ENCODE measurements at regions not wholly inside any gene's neighbourhood (a gene's known extent, or its start where the extent isn't known, plus 50 kb on each side); places are given as distances from the start of the nearest gene placed in this dataset.
A peak's percentile ranks its signal among the peaks of the same experiment; 100 is the strongest.

DNA sequence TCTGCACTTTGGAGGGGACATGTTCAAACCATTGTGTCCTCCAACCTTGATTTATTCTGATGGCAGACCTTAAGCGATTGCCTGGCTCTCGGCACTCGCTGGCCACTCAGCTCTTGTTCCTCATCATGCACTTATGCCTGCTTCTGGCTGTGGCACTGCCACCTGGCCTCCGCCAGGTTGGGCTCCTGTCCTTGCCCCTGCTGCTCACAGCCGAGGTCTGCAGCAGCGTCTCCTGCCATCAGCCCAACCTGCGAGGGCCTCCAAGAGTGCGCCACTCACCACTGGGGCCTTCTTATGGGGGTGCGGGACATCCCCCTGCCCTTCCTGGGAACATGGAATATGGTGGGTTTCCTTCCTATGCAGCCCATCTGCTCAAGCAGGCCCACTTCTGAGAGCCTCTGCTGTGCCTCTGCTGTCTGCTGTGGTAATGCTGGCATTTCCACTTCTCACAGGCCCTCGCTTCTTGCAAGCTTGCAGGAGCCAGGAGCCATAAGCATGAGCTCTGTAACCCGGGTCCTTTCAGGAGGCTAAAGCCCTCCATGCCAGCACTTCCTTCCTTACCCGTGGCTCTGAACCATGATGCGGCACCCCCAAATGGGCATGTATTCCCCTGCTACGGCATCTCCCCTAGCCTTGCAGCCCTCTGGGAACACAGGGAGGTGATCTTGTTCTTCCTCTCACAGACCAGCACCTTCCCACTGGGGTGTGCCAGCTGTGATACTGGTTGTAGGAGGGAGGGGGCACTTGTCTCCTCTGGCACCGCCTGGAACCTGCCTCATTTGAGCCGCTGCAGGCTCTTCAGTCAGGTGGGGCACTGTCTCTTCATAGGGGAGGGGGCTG is 58.6 kb upstream of the HS6ST1 start:
- intact Hi-C loops (cut with DNase I): no loop called here
- peak in 1 of 5 donors; percentile 36 for DNase-seq
- no peaks in the 10 kb centered on the region for H3K27me3 ChIP-seq
- no peak for TF ChIP-seq POLR2A (IDR thresholded peaks at IDR 0.05)
- TF ChIP-seq, protein P1, sequence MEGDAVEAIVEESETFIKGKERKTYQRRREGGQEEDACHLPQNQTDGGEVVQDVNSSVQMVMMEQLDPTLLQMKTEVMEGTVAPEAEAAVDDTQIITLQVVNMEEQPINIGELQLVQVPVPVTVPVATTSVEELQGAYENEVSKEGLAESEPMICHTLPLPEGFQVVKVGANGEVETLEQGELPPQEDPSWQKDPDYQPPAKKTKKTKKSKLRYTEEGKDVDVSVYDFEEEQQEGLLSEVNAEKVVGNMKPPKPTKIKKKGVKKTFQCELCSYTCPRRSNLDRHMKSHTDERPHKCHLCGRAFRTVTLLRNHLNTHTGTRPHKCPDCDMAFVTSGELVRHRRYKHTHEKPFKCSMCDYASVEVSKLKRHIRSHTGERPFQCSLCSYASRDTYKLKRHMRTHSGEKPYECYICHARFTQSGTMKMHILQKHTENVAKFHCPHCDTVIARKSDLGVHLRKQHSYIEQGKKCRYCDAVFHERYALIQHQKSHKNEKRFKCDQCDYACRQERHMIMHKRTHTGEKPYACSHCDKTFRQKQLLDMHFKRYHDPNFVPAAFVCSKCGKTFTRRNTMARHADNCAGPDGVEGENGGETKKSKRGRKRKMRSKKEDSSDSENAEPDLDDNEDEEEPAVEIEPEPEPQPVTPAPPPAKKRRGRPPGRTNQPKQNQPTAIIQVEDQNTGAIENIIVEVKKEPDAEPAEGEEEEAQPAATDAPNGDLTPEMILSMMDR (IDR thresholded peaks at IDR 0.05): no peak
- TF ChIP-seq EP300 (IDR thresholded peaks at IDR 0.05): no peak
- no peak overlapping the region for H3K4me3 ChIP-seq
- H3K36me3 ChIP-seq: no peaks in the 10 kb centered on the region
- no peak overlapping the region for H3K27ac ChIP-seq
- 91 to 98% (median 94%) methylated on average over 16 of the region's 16 CpGs for WGBS, 3 donors
- H3K4me1 ChIP-seq (ENCODE audit: insufficient read depth): peaks cover 18% of the 10 kb centered on the region
- H3K9me3 ChIP-seq: no peaks in the 10 kb centered on the region

DNA sequence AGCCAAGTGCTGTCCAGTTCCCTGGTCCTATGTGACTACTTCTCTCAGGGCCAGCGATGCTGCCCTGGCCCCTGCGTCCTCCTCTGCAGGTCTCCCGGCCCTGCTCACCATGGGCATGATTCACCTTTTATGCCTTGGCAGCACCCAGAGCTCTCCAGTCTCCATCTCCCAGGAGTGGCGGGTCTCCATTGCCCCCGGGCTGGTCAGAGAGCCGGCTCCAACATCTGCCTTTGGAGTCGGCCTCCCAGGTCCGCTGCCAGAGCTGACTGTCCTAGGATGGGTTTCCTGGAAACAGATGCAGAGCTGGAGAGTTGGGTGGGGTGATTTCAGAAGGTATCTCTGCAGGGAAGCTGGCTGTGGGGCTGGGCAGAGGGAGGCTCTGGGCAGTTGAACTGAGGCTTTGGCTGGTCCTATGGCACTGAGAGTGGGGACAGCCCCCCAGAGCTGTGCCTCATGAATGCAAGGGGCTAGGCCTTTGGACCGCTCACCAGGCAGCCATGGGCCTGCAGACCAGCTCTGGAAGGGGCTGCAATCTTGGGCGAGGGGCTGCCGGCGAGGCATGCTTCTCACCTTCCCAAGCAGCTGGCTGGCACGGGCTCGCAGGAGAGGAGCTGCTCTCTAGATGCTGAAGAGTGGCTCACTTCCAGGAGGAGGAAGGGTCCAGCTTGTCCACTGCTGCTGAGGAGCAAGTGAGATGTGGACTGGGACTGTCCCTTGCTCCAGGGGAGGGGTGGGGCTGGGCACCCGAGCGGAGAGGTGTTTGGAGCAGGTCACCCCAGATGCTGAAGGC is 59.8 kb upstream of the HS6ST1 start:
- intact Hi-C loops (cut with DNase I): no loop called here
- H3K4me3 ChIP-seq: no peak overlapping the region
- H3K27me3 ChIP-seq: no peaks in the 10 kb centered on the region
- peak overlapping the region in 1 of 2 donors; percentile 46 for H3K27ac ChIP-seq
- H3K9me3 ChIP-seq: no peaks in the 10 kb centered on the region
- peak in 3 of 5 donors; percentile 43 to 69 (median 64) for DNase-seq
- peaks cover 18% of the 10 kb centered on the region for H3K4me1 ChIP-seq (ENCODE audit: insufficient read depth)
- WGBS, 3 donors: 67 to 70% (median 70%) methylated on average over 16 of the region's 16 CpGs
- TF ChIP-seq, protein P1 (IDR thresholded peaks at IDR 0.05): no peak
- TF ChIP-seq POLR2A (IDR thresholded peaks at IDR 0.05) (no peak), EP300 (IDR thresholded peaks at IDR 0.05) (no peak)
- H3K36me3 ChIP-seq: no peaks in the 10 kb centered on the region

DNA sequence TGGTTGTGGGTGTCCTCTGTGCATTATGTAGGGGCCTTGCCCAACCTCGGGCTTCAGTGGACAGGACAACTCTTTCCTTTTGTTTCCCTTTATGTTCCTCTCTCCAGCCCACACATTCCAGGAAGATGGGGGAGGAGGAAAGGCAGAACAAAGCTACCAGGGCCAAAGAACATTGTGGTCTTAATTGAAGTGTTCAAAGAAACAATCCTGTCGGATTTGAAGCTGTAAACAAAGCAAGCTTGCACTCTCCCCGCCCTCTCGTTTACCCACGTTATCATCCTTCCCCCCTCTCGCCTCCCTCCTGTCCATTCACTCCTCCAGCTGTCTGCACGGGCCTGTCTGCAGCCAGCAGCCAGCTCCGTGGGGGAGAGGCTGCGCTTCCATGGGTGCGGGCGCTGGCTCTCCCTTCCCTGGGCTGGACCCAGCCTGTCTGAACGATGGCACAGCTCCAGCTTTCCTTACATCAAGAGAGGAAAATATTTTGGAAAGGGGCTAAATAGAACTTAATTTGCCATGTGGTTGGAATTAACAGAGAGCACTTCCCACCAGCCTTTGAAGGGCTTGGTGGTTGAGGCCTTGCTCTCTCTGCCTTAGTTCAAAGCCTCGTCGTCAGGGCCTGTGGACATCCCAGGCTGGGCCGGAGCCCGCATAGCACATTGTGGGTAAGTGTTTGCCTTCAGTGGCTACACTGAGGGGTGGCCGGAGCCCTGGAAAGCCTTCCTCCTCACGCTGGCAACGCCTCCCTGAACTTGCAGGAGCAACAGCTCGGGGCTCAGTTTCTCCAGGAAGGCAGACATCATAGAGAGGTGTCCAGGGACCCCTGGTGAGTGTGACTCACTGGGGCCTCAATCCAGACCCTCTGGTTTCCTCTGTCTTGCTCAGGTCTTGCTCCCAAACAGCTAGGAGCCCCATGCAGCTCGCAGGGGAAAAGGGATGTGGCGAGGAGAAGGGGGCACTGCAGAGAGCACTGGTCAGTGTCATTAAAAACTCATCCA is 60.6 kb upstream of the HS6ST1 start:
- H3K4me3 ChIP-seq: no peak overlapping the region
- peak overlapping the region; percentile 1 to 58 for H3K27ac ChIP-seq
- H3K36me3 ChIP-seq: no peaks in the 10 kb centered on the region
- intact Hi-C loops (cut with DNase I): no loop called here
- TF ChIP-seq, protein P1 (IDR thresholded peaks at IDR 0.05): no peak
- TF ChIP-seq EP300 (IDR thresholded peaks at IDR 0.05) (no peak), POLR2A (IDR thresholded peaks at IDR 0.05) (peak; percentile 3)
- H3K27me3 ChIP-seq: no peaks in the 10 kb centered on the region
- H3K4me1 ChIP-seq (ENCODE audit: insufficient read depth): peaks cover 18% of the 10 kb centered on the region
- WGBS, 3 donors: 23 to 26% (median 25%) methylated on average over 22 of the region's 22 CpGs
- peak; percentile 86 to 94 (median 90) for DNase-seq
- no peaks in the 10 kb centered on the region for H3K9me3 ChIP-seq

All from ovary (tissue), 7 donors.